ENCODE measurements at regions not wholly inside any gene's neighbourhood (a gene's known extent, or its start where the extent isn't known, plus 50 kb on each side); places are given as distances from the start of the nearest gene placed in this dataset.

- no peak overlapping the region for H3K4me3 ChIP-seq (ENCODE audit: low read depth, low read length)
Measured at GRCh38 chr13:99703908-99704307, 202.6 kb downstream of the TM9SF2 start.

GRCh38 chr13:99702687-99703319 lies 201.5 kb downstream of the TM9SF2 start:
- TF ChIP-seq CTCF (IDR thresholded peaks at IDR 0.05; ENCODE audit: low read depth, low read length): no peak
- H3K4me3 ChIP-seq (ENCODE audit: low read depth, low read length): no peak overlapping the region

More at GRCh38 chr13:99703908-99704307, 202.6 kb downstream of the TM9SF2 start:
- no peak for TF ChIP-seq CTCF (IDR thresholded peaks at IDR 0.05; ENCODE audit: low read depth, low read length)

GRCh38 chr13:99700468-99700867 lies 199.2 kb downstream of the TM9SF2 start:
- H3K4me3 ChIP-seq (ENCODE audit: low read depth, low read length): no peak overlapping the region
- TF ChIP-seq CTCF (IDR thresholded peaks at IDR 0.05; ENCODE audit: low read depth, low read length): no peak

GRCh38 chr13:99698816-99699099 lies 197.5 kb downstream of the TM9SF2 start:
- no peak overlapping the region for H3K4me3 ChIP-seq (ENCODE audit: low read depth, low read length)
- TF ChIP-seq CTCF (IDR thresholded peaks at IDR 0.05; ENCODE audit: low read depth, low read length): no peak

- H3K4me3 ChIP-seq (ENCODE audit: low read depth, low read length): no peak overlapping the region
- no peak for TF ChIP-seq CTCF (IDR thresholded peaks at IDR 0.05; ENCODE audit: low read depth, low read length)
Measured at GRCh38 chr13:99698010-99698815, 196.9 kb downstream of the TM9SF2 start.

GRCh38 chr13:99695857-99696256 lies 194.6 kb downstream of the TM9SF2 start:
- TF ChIP-seq CTCF (IDR thresholded peaks at IDR 0.05; ENCODE audit: low read depth, low read length): no peak
- H3K4me3 ChIP-seq (ENCODE audit: low read depth, low read length): no peak overlapping the region

- no peak overlapping the region for H3K4me3 ChIP-seq (ENCODE audit: low read depth, low read length)
- no peak for TF ChIP-seq CTCF (IDR thresholded peaks at IDR 0.05; ENCODE audit: low read depth, low read length)
Measured at GRCh38 chr13:99693852-99694611, 192.8 kb downstream of the TM9SF2 start.

All from WI38 (cell line).